ENCODE measurements at regions not wholly inside any gene's neighbourhood (a gene's known extent, or its start where the extent isn't known, plus 50 kb on each side); places are given as distances from the start of the nearest gene placed in this dataset.

DNA sequence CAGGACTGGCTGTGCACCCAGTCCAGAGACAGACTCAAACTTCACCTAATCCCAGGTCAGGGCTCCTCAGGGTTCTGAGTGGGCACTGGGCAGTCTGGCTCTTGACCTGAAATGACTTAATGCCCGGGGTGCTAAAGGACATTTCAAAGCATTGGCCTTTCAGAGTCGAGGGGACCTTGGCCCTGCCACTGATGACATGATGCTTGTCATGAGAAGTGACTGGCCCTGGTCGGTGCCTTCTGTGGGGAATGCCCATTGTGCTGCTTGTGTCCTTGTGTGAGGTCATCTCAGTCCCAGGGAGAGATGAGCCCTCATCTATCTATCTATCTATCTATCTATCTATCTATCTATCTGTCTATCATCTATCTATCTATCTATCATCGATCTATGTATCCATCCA is 81.3 kb downstream of the CTAGE1 start:
- TF ChIP-seq, protein P1, sequence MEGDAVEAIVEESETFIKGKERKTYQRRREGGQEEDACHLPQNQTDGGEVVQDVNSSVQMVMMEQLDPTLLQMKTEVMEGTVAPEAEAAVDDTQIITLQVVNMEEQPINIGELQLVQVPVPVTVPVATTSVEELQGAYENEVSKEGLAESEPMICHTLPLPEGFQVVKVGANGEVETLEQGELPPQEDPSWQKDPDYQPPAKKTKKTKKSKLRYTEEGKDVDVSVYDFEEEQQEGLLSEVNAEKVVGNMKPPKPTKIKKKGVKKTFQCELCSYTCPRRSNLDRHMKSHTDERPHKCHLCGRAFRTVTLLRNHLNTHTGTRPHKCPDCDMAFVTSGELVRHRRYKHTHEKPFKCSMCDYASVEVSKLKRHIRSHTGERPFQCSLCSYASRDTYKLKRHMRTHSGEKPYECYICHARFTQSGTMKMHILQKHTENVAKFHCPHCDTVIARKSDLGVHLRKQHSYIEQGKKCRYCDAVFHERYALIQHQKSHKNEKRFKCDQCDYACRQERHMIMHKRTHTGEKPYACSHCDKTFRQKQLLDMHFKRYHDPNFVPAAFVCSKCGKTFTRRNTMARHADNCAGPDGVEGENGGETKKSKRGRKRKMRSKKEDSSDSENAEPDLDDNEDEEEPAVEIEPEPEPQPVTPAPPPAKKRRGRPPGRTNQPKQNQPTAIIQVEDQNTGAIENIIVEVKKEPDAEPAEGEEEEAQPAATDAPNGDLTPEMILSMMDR (IDR thresholded peaks at IDR 0.05) = no peak
- no peak for TF ChIP-seq POLR2A (IDR thresholded peaks at IDR 0.05)

Data from esophagus squamous epithelium (tissue), 4 donors.